Psoas muscle (tissue), 7 donors: ENCODE measurements at regions not wholly inside any gene's neighbourhood (a gene's known extent, or its start where the extent isn't known, plus 50 kb on each side); places are given as distances from the start of the nearest gene placed in this dataset.

Source experiments
- ATAC-seq, 4 donors: fragments of 200-7000 bp; cut with Tn5 transposase; one replicate each; pipeline ENCODE4 v1.9.1; 2020; ENCODE audit warnings: moderate library complexity in 3 of 4, mild to moderate bottlenecking in 2 of 4
- DNase-seq, 2 donors: peaks; one replicate each; pipeline ENCODE4 v3.0.0-alpha.2; 2020
- H3K27ac ChIP-seq: fragments of 200-600 bp; one replicate; pipeline ENCODE4 v1.8.0; 2022
- H3K27me3 ChIP-seq, 3 donors: fragments of 200-600 bp in 1 of 3; one replicate each; pipeline versions ENCODE4 v1.6.1 to v1.8.0; 2013 to 2022; ENCODE audit warnings: low read length in 2 of 3, mild to moderate bottlenecking in 2 of 3, moderate library complexity in 1 of 3; ENCODE audit not compliant: insufficient read depth in 3 of 3
- H3K36me3 ChIP-seq, 2 donors: fragments of 200-600 bp in 1 of 2; one replicate each; pipeline versions ENCODE4 v1.6.1 to v1.8.0; 2013 to 2022; ENCODE audit warnings: low read depth in 1 of 2, mild to moderate bottlenecking in 1 of 2, moderate library complexity in 1 of 2; ENCODE audit not compliant: insufficient read depth in 1 of 2
- H3K4me1 ChIP-seq: fragments of 200-600 bp; one replicate; pipeline ENCODE4 v1.8.0; 2022
- H3K4me3 ChIP-seq: fragments of 200-600 bp; one replicate; pipeline ENCODE4 v1.8.0; 2022; ENCODE audit warnings: mild to moderate bottlenecking
- H3K9me3 ChIP-seq: fragments of 200-600 bp; one replicate; pipeline ENCODE4 v1.8.0; 2022
- WGBS, 3 donors: extraction: QIAGEN DNeasy Blood & Tissue Kit; methylation state at CpG; one replicate each; pipeline versions ENCODE4 v1.1.6 to v1.1.7; 2013; 5-methylcytosine and 5-hydroxymethylcytosine counted together
- intact Hi-C, 2 donors: fragments of 100-400 bp; cut with DNase I; formaldehyde crosslinking; loops; one replicate each; pipeline versions ENCODE4 v1.11.0 to v1.14.2; 2022
- TF ChIP-seq, protein P1 (sequence below): fragments of 200-600 bp; IDR thresholded peaks from one replicate; pipeline ENCODE4 v1.8.0; 2022; ENCODE audit warnings: antibody characterized with exemption
- donor health status: healthy with polysubstance abuse.
- donor health status: DM: no; HTN: no; CAD: no; lungs with moderate emphysema.
- donor health status: Bipolar disorder and iron deficiency.
- donor health status: healthy.
- donor health status: DM: yes; HTN: yes; CAD: no.
- donor health status: DM: no; HTN: no; CAD: no.
- donor health status: DM: yes; HTN: yes; CAD: no.

DNA sequence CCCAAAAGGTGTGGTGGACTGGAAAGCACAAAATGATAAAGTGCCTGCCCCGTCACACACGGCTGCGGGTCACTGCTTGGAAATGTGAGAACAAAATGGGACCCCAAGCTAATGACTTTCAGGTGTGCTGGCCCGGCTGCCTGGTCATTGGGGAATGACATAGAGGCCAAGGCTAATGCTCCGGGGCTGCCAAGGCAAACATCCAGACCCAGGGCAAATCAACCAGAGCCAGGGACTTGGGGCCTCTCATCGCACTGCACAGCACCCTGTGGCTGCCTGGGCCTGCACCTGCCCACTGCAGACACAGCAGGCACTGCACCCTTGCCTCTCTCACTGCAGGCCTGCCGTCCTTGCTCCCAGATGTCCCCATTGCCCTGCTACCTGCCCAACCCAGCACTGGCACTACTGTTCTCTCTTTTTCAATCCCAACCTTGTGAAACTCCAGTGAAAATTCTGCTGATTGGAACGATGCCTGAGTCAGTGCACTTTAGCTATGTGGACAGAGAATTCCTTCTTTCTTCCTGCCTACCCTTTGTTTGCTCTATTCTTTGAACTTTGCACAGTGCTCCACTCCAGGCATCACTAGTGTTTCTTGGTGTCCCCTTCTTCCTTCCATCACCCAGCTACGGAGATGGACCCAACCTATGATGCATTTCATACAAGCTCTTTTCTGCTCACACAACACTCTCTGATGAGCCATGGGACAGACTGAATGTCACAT lies 849.5 kb downstream of the MAFB start:
- Histone ChIP-seq H3K36me3 (no peaks in the 10 kb centered on the region), H3K27ac (no peak overlapping the region), H3K4me1 (no peaks in the 10 kb centered on the region), H3K27me3 (no peaks in the 10 kb centered on the region), H3K9me3 (no peaks in the 10 kb centered on the region), H3K4me3 (no peak overlapping the region)
- DNase-seq, result no peak
- 67 to 74% (median 72%) methylated on average over 9 of the region's 9 CpGs for WGBS, 3 donors
- TF ChIP-seq, protein P1, sequence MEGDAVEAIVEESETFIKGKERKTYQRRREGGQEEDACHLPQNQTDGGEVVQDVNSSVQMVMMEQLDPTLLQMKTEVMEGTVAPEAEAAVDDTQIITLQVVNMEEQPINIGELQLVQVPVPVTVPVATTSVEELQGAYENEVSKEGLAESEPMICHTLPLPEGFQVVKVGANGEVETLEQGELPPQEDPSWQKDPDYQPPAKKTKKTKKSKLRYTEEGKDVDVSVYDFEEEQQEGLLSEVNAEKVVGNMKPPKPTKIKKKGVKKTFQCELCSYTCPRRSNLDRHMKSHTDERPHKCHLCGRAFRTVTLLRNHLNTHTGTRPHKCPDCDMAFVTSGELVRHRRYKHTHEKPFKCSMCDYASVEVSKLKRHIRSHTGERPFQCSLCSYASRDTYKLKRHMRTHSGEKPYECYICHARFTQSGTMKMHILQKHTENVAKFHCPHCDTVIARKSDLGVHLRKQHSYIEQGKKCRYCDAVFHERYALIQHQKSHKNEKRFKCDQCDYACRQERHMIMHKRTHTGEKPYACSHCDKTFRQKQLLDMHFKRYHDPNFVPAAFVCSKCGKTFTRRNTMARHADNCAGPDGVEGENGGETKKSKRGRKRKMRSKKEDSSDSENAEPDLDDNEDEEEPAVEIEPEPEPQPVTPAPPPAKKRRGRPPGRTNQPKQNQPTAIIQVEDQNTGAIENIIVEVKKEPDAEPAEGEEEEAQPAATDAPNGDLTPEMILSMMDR, result no peak
- intact Hi-C loops, result no loop called here
- ATAC-seq, result no peak

DNA sequence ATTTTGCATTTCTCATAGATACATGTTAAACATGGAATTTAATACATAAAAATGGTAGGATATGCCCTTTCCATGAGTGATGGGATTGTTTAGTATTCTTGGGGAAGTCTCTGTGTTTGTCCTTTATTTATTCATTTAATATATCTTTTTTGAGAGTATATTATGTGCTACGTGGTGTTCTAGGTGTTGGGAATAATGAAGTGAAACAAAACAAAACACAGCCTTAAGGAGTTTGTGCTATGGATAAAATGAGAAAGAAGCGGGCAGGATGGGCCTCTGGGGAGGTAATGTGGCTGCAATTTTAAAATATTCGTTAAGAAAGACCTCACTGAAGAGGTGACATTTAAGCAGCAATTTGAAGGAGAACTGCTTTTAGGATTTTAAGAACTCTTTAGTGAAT lies 851.5 kb downstream of the MAFB start:
- TF ChIP-seq, protein P1, result no peak
- H3K27me3 ChIP-seq, result no peaks in the 10 kb centered on the region
- WGBS, 3 donors, result 85 to 90% (median 88%) methylated on average over 3 of the region's 3 CpGs
- H3K4me1 ChIP-seq, result no peaks in the 10 kb centered on the region
- ATAC-seq (no peak), DNase-seq (no peak)
- no peak overlapping the region for H3K4me3 ChIP-seq
- intact Hi-C loops, result no loop called here
- H3K36me3 ChIP-seq, result no peaks in the 10 kb centered on the region
- H3K9me3 ChIP-seq, result no peaks in the 10 kb centered on the region
- no peak overlapping the region for H3K27ac ChIP-seq

DNA sequence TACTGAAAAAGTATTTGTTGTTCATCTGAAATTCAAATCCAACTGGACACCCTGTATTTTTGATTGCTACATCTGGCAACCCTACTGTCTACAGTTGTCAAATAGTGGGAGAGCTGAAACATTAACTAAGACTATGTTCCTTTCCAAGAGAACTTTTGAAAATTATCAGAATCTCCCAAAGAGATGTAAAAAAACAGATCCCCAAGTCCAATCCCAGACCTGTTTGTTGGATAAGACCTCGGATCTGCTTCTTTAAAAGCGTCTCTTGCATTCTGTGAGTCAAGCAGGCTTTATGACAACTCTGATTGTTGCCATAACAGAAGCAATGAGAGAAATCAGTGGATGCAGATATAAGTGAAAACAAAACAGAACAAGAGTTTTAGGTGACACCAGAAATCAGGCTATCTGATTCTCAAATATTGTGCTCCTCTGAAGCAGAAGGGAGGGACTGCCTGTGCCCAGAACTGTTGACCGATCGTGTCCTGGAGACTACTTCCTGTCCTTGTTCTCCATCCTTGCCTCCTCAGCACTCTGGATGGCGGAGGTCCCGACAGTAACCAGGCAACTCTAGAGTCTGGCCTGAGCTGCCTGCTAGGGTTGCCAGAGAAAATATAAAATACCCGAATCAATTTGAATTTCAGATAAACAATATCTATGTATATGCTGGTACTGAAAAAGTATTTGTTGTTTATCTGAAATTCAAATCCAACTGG lies 853.8 kb downstream of the MAFB start:
- TF ChIP-seq, protein P1, result no peak
- 64 to 65% (median 65%) methylated on average over 7 of the region's 7 CpGs for WGBS, 3 donors
- no peak overlapping the region for H3K27ac ChIP-seq
- H3K4me1 ChIP-seq, result no peaks in the 10 kb centered on the region
- no peaks in the 10 kb centered on the region for H3K27me3 ChIP-seq
- no peaks in the 10 kb centered on the region for H3K9me3 ChIP-seq
- DNase-seq (peak in 1 of 2 donors; percentile 19), ATAC-seq (no peak)
- H3K4me3 ChIP-seq, result no peak overlapping the region
- intact Hi-C loops, result no loop called here
- no peaks in the 10 kb centered on the region for H3K36me3 ChIP-seq

DNA sequence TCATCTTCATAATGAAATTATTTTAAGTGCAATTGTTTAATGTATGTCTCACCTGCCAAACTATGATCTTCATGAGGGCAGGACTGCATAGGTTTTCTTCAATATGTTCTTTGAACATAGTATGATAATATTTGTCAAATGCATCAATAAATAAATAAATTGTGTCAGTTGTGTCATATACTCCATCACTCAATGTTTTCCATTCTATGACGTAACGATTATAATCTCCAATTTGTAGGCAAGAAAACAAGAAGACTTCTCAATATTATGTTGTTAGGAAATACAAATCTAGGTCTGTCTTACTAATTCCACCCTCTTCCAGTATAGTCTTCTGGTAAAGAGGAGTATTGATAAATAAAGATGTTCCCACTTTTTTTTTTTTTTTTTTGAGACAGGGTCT lies 858.1 kb downstream of the MAFB start:
- Histone ChIP-seq H3K4me3 (no peak overlapping the region), H3K9me3 (no peaks in the 10 kb centered on the region), H3K27me3 (no peaks in the 10 kb centered on the region), H3K27ac (no peak overlapping the region), H3K4me1 (peaks cover 5% of the 10 kb centered on the region), H3K36me3 (no peaks in the 10 kb centered on the region)
- intact Hi-C loops, result no loop called here
- ATAC-seq (no peak), DNase-seq (no peak)
- TF ChIP-seq, protein P1, result no peak
- 98 to 99% (median 98%) methylated on average over 2 of the region's 2 CpGs for whole genome bisulfite sequencing, 3 donors
